ENCODE measurements at regions not wholly inside any gene's neighbourhood (a gene's known extent, or its start where the extent isn't known, plus 50 kb on each side); places are given as distances from the start of the nearest gene placed in this dataset.

- TF ChIP-seq JUND (IDR thresholded peaks at IDR 0.05): no peak
- no peak for TF ChIP-seq POLR2AphosphoS5 (IDR thresholded peaks at IDR 0.05; ENCODE audit: low read depth, low read length)
- no peak for TF ChIP-seq CBX3 (IDR thresholded peaks at IDR 0.05; ENCODE audit: low read depth)
Observed at GRCh38 chr10:78819361-78820006, 249.3 kb upstream of the ZMIZ1 start (continued).

DNA sequence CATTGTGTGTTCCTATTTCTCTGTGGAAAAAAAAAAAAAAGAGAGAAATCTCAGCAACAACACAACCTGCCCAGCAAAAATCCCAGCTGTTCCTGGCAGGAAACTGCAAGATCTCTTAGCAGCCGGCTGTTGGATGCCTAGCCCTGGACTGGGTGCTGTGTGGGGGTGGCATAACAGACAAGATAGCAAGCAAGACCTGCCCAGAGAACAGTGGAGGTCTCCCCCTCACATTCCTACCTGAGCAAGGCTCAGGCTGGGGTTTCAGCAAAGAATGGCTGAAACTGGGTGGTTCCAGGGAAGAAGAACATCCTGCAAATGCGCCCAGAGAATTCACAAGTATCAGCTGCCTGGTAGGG, 248.8 kb upstream of the ZMIZ1 start:
- no peaks in the 10 kb centered on the region for H3K9me2 ChIP-seq (ENCODE audit: insufficient read depth)
- H3K27me3 ChIP-seq (ENCODE audit: insufficient read depth, low read length): no peaks in the 10 kb centered on the region
- no peaks in the 10 kb centered on the region for H4K20me1 ChIP-seq (ENCODE audit: insufficient read depth)
- H3K79me2 ChIP-seq (ENCODE audit: insufficient read depth, low read length): no peaks in the 10 kb centered on the region
- H3K9me3 ChIP-seq (ENCODE audit: control insufficient read depth in 1 of 2, insufficient read depth in 1 of 2, low read depth in 1 of 2, low read length in 2 of 2): no peaks in the 10 kb centered on the region
- no peak for TF ChIP-seq YY1 (IDR thresholded peaks at IDR 0.05; ENCODE audit: extremely low read depth, insufficient replicate concordance, low read depth, low read length)
- no peak for TF ChIP-seq CEBPB (IDR thresholded peaks at IDR 0.05; ENCODE audit: low read depth)
- TF ChIP-seq, protein P1, sequence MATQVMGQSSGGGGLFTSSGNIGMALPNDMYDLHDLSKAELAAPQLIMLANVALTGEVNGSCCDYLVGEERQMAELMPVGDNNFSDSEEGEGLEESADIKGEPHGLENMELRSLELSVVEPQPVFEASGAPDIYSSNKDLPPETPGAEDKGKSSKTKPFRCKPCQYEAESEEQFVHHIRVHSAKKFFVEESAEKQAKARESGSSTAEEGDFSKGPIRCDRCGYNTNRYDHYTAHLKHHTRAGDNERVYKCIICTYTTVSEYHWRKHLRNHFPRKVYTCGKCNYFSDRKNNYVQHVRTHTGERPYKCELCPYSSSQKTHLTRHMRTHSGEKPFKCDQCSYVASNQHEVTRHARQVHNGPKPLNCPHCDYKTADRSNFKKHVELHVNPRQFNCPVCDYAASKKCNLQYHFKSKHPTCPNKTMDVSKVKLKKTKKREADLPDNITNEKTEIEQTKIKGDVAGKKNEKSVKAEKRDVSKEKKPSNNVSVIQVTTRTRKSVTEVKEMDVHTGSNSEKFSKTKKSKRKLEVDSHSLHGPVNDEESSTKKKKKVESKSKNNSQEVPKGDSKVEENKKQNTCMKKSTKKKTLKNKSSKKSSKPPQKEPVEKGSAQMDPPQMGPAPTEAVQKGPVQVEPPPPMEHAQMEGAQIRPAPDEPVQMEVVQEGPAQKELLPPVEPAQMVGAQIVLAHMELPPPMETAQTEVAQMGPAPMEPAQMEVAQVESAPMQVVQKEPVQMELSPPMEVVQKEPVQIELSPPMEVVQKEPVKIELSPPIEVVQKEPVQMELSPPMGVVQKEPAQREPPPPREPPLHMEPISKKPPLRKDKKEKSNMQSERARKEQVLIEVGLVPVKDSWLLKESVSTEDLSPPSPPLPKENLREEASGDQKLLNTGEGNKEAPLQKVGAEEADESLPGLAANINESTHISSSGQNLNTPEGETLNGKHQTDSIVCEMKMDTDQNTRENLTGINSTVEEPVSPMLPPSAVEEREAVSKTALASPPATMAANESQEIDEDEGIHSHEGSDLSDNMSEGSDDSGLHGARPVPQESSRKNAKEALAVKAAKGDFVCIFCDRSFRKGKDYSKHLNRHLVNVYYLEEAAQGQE (IDR thresholded peaks at IDR 0.05; ENCODE audit: low read depth): no peak
- no peak for TF ChIP-seq SRF (IDR thresholded peaks at IDR 0.05; ENCODE audit: low read depth)
- no peak for TF ChIP-seq CBX3 (IDR thresholded peaks at IDR 0.05; ENCODE audit: low read depth)
- no peak for TF ChIP-seq MAX (IDR thresholded peaks at IDR 0.05)
- no peak for TF ChIP-seq POLR2A (IDR thresholded peaks at IDR 0.05; ENCODE audit: borderline replicate concordance, extremely low read depth, insufficient read depth, insufficient read length)
- no peak for TF ChIP-seq ELF1 (IDR thresholded peaks at IDR 0.05; ENCODE audit: borderline replicate concordance, low read depth)
- TF ChIP-seq, protein P2, sequence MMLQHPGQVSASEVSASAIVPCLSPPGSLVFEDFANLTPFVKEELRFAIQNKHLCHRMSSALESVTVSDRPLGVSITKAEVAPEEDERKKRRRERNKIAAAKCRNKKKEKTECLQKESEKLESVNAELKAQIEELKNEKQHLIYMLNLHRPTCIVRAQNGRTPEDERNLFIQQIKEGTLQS (IDR thresholded peaks at IDR 0.05): no peak
- H3K27ac ChIP-seq (ENCODE audit: low read depth, low read length): no peak overlapping the region
- ATAC-seq (no peak), DNase-seq (ENCODE audit: low read depth, low spot score) (no peak)
- RAD21 ChIA-PET (ENCODE audit: low non-redundant PET in 1 of 2, low total read pairs in 2 of 2, uncharacterized antibody in 2 of 2, unreplicated experiment in 2 of 2): no interaction called here
- no peak overlapping the region for H3K4me2 ChIP-seq (ENCODE audit: low read length)
- intact Hi-C loops (cut with micrococcal nuclease): no loop called here
- POLR2A ChIA-PET: no interaction called here
- no peaks in the 10 kb centered on the region for H3K36me3 ChIP-seq (ENCODE audit: control insufficient read depth in 1 of 2, insufficient read depth in 2 of 2, low read length in 2 of 2)
- H3K4me3 ChIP-seq (replicated peaks in 1 of 2; ENCODE audit: low read depth in 1 of 2, low read length in 2 of 2): no peak overlapping the region
- H2AFZ ChIP-seq (ENCODE audit: low read depth, low read length, poor library complexity, severe bottlenecking): no peak overlapping the region
- no TSS peak for BruUV-seq (replicated peaks)
- CTCF ChIA-PET: no interaction called here
- H3K4me1 ChIP-seq (ENCODE audit: control insufficient read depth in 1 of 2, insufficient read depth in 2 of 2, low read length in 2 of 2): peaks cover 0 to 3% of the 10 kb centered on the region in 2 experiments; a peak in 2 of 4 replicates
- no peak overlapping the region for H3K9ac ChIP-seq (ENCODE audit: low read length)

Data from HCT116 (cell line).